ENCODE measurements at regions not wholly inside any gene's neighbourhood (a gene's known extent, or its start where the extent isn't known, plus 50 kb on each side); places are given as distances from the start of the nearest gene placed in this dataset.

GRCh38 chr9:126275386-126276001 is 51.1 kb upstream of the MVB12B start:
- no peak for FAIRE-seq

GRCh38 chr9:126276056-126276728 is 50.4 kb upstream of the MVB12B start:
- no peak for FAIRE-seq

All from G401.6 (cell line).